H1 (cell line): ENCODE measurements at regions not wholly inside any gene's neighbourhood (a gene's known extent, or its start where the extent isn't known, plus 50 kb on each side); places are given as distances from the start of the nearest gene placed in this dataset.

Experiments used
- ASH2L ChIP-seq: fragments of 200-600, 300-600 bp; sonication (generic); IDR thresholded peaks from one replicate; pipeline ENCODE4 v1.7.1; 2017; ENCODE audit warnings: low read length
- RNF2 ChIP-seq: fragments of 200-900, 300-1000 bp; sonication (generic); IDR thresholded peaks from 2 replicates; pipeline ENCODE4 v1.7.1; 2016; ENCODE audit warnings: borderline replicate concordance, low read depth, mild to moderate bottlenecking, antibody characterized with exemption, low read length; ENCODE audit not compliant: poor library complexity, severe bottlenecking; ENCODE audit errors: missing control alignments
- SIX5 ChIP-seq: IDR thresholded peaks from 2 replicates; pipeline ENCODE4 v1.6.1; 2011; ENCODE audit warnings: mild to moderate bottlenecking, low read depth, low read length

DNA sequence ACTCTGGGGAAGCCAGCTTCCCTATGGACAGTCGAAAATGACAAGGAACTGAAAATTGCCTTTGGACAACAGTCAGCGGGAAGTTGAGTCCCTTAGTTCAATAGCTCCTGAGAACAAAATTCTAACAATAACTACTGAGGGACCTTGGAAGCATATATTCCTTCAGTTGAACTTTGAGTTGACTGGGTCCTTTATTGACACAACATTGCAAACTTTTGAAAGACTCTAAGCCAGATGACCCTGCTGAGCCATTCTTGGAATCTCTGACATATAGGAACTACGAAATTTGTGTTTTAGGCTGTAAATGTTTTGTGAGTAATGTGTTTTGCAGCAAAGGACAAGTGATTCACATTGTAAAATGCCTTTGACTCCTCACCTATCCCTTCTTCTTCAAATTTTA is 548.8 kb upstream of the LCORL start (continued):
- no peak for TF ChIP-seq SIX5
- no peak for TF ChIP-seq ASH2L
- no peak for TF ChIP-seq RNF2
